LNCAP (cell line): ENCODE measurements at regions not wholly inside any gene's neighbourhood (a gene's known extent, or its start where the extent isn't known, plus 50 kb on each side); places are given as distances from the start of the nearest gene placed in this dataset.

Experiments
- TF ChIP-seq, protein P1 (sequence below): fragments of 450-650 bp; IDR thresholded peaks from 2 replicates; pipeline ENCODE4 v1.5.1; 2017; ENCODE audit warnings: mild to moderate bottlenecking

DNA sequence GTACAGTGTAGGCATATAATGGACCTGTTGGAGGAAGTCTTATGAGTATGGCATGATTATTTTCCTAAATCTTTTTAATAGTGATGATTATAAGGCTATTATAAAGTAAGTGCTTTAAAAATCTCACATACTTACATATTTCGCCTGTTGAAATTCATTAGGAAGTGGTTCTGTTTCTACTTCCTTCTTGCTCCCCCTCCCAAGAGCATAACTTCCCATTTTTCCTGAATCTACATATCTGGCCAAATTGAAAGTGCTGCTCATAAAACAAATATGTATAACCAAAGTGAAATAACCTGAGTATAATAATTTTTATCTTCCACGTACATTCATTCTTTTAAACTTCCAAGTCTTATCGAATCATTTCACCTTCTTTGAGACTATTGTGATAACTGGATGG lies 455.6 kb upstream of the SEL1L start:
- TF ChIP-seq, protein P1, sequence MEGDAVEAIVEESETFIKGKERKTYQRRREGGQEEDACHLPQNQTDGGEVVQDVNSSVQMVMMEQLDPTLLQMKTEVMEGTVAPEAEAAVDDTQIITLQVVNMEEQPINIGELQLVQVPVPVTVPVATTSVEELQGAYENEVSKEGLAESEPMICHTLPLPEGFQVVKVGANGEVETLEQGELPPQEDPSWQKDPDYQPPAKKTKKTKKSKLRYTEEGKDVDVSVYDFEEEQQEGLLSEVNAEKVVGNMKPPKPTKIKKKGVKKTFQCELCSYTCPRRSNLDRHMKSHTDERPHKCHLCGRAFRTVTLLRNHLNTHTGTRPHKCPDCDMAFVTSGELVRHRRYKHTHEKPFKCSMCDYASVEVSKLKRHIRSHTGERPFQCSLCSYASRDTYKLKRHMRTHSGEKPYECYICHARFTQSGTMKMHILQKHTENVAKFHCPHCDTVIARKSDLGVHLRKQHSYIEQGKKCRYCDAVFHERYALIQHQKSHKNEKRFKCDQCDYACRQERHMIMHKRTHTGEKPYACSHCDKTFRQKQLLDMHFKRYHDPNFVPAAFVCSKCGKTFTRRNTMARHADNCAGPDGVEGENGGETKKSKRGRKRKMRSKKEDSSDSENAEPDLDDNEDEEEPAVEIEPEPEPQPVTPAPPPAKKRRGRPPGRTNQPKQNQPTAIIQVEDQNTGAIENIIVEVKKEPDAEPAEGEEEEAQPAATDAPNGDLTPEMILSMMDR, result no peak

GRCh38 chr14:81990312-81990761 lies 456.7 kb upstream of the SEL1L start:
- TF ChIP-seq, protein P1, result peak; percentile 83

DNA sequence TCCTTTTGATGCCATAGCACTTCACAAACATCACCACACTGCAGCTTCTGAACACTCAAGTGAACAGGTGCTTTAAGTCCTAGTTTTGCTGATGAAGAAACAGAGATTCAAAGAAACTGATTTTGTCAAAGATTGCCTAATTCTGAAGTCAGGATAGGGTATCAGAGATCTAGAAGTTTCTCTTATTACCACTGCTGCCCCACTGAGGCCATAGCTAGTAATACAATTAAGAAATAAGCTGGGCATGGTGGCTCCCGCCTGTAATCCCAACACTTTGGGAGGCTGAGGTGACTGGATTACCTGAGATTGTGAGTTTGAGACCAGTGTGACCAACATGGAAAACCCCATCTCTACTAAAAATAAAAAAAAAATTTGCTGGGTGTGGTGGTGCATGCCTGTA lies 458.3 kb upstream of the SEL1L start:
- TF ChIP-seq, protein P1, result peak; percentile 26; the same call in 1 of the 2 replicates

GRCh38 chr14:81993432-81993831 lies 459.8 kb upstream of the SEL1L start:
- TF ChIP-seq, protein P1, result no peak

- TF ChIP-seq, protein P1, result no peak
These were observed 469.8 kb upstream of the SEL1L start for GRCh38 chr14:82003426-82003825.

GRCh38 chr14:82009076-82009475 lies 475.4 kb upstream of the SEL1L start:
- TF ChIP-seq, protein P1, result peak; percentile 67

GRCh38 chr14:82009993-82010392 lies 476.3 kb upstream of the SEL1L start:
- TF ChIP-seq, protein P1, result no peak

DNA sequence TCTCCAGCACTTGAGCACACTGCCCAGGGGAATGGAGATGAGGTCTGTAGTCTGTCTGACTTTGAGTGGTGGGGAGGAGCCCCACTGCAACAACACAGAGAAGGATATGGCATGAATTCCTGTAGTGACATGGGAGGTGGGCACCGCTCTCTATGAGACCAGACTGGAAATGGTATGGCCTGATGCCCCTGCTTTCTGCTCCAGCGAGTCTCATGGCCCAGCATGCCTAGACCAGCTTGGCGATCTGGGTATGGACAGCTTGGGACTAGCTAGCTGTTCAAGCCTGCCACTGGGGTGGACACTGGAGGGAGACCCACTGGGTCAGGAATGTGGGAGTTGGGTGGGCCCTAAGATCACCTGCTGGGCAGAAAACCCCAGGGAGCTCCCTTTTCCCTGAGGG lies 477.8 kb upstream of the SEL1L start:
- TF ChIP-seq, protein P1, result no peak
